IPS-NIHi11 (cell line): ENCODE measurements at regions not wholly inside any gene's neighbourhood (a gene's known extent, or its start where the extent isn't known, plus 50 kb on each side); places are given as distances from the start of the nearest gene placed in this dataset.
"Not testable (repeated sequence)": the region's sequence is repeated elsewhere in the genome, so short reads cannot be mapped to it uniquely, and the experiment has no call there.

Source experiments
- DNase-seq: peaks from one replicate; pipeline ENCODE4 v3.0.0; 2012; ENCODE audit warnings: mixed read lengths, low spot score

- DNase-seq: no peak
Measured at GRCh38 chr6:81562169-81562568, 190.3 kb downstream of the TENT5A start.

GRCh38 chr6:81561731-81562130 lies 190.8 kb downstream of the TENT5A start:
- DNase-seq: no peak

GRCh38 chr6:81561071-81561564 lies 191.4 kb downstream of the TENT5A start:
- no peak for DNase-seq

- no peak for DNase-seq
Measured at GRCh38 chr6:81557811-81558210, 194.7 kb downstream of the TENT5A start.

GRCh38 chr6:81556551-81556950 lies 195.9 kb downstream of the TENT5A start:
- DNase-seq: no peak

GRCh38 chr6:81553216-81553615 lies 199.3 kb downstream of the TENT5A start:
- DNase-seq: no peak

- DNase-seq: no peak
Measured at GRCh38 chr6:81552644-81553043, 199.8 kb downstream of the TENT5A start.

- no peak for DNase-seq
Measured at GRCh38 chr6:81547149-81547548, 205.3 kb downstream of the TENT5A start.

GRCh38 chr6:81534934-81535465 lies 217.5 kb downstream of the TENT5A start:
- no peak for DNase-seq

- DNase-seq: no peak
Measured at GRCh38 chr6:81531869-81532561, 220.5 kb downstream of the TENT5A start.

GRCh38 chr6:81517455-81517854 lies 235.0 kb downstream of the TENT5A start:
- DNase-seq: no peak

GRCh38 chr6:81515562-81516453 lies 236.7 kb downstream of the TENT5A start:
- no peak for DNase-seq

GRCh38 chr6:81514195-81514594 lies 238.3 kb downstream of the TENT5A start:
- DNase-seq: not testable (repeated sequence)

- DNase-seq: no peak
Measured at GRCh38 chr6:81511423-81511822, 241.1 kb downstream of the TENT5A start.

- no peak for DNase-seq
Measured at GRCh38 chr6:81495999-81496398, 256.5 kb downstream of the TENT5A start.

- no peak for DNase-seq
Measured at GRCh38 chr6:81491454-81492101, 260.9 kb downstream of the TENT5A start.

GRCh38 chr6:81487489-81487888 lies 265.0 kb downstream of the TENT5A start:
- DNase-seq: peak; percentile 9

- no peak for DNase-seq
Measured at GRCh38 chr6:81486234-81486633, 266.2 kb downstream of the TENT5A start.

GRCh38 chr6:81485395-81485794 lies 267.1 kb downstream of the TENT5A start:
- no peak for DNase-seq

- no peak for DNase-seq
Measured at GRCh38 chr6:81484251-81484650, 268.2 kb downstream of the TENT5A start.

- DNase-seq: no peak
Measured at GRCh38 chr6:81480139-81480538, 272.3 kb downstream of the TENT5A start.

GRCh38 chr6:81476881-81477280 lies 275.6 kb downstream of the TENT5A start:
- DNase-seq: no peak
